ENCODE measurements at regions not wholly inside any gene's neighbourhood (a gene's known extent, or its start where the extent isn't known, plus 50 kb on each side); places are given as distances from the start of the nearest gene placed in this dataset.

GRCh38 chr3:6039971-6040370 lies 820.9 kb upstream of the GRM7 start:
- Histone ChIP-seq H3K9me3 (replicated peaks; ENCODE audit: control insufficient read depth, insufficient read depth, low read length) (peaks cover 5% of the 10 kb centered on the region), H3K9ac (replicated peaks; ENCODE audit: extremely low read depth, insufficient read depth, low read length) (no peak overlapping the region), H3K9me1 (replicated peaks; ENCODE audit: control insufficient read depth, extremely low read depth, insufficient read depth, low read length) (no peaks in the 10 kb centered on the region), H3K27ac (ENCODE audit: insufficient read depth, low read depth, low read length) (no peak overlapping the region), H3K27me3 (ENCODE audit: control insufficient read depth in 2 of 2, insufficient read depth in 2 of 2, low read length in 2 of 2) (no peaks in the 10 kb centered on the region), H3K4me3 (replicated peaks in 1 of 3; ENCODE audit: insufficient read depth in 1 of 3, low read depth in 1 of 3, low read length in 3 of 3) (no peak overlapping the region), H2AFZ (ENCODE audit: low read depth, low read length) (no peak overlapping the region), H3K4me1 (ENCODE audit: control insufficient read depth, extremely low read depth, insufficient read depth, low read length) (no peaks in the 10 kb centered on the region), H3K79me2 (ENCODE audit: control insufficient read depth, insufficient read depth, low read length) (no peaks in the 10 kb centered on the region), H3K36me3 (ENCODE audit: control insufficient read depth in 2 of 2, extremely low read depth in 1 of 2, insufficient read depth in 2 of 2, low read length in 2 of 2) (no peaks in the 10 kb centered on the region), H3K4me2 (ENCODE audit: insufficient read depth, low read length) (no peak overlapping the region), H4K20me1 (replicated peaks; ENCODE audit: control insufficient read depth, extremely low read depth, insufficient read depth, low read length) (no peaks in the 10 kb centered on the region)
- intact Hi-C loops (cut with micrococcal nuclease) (no loop called here), dilution Hi-C loops (cut with MboI; ENCODE audit: extremely low pct_ligation_motif_present, low sequenced_read_pairs) (no loop called here)
- ChIA-PET POLR2A (no interaction called here), CTCF (no interaction called here)
- TF ChIP-seq MAX (IDR thresholded peaks at IDR 0.05; ENCODE audit: insufficient read depth, insufficient read length): no peak
- no peak for TF ChIP-seq POLR2AphosphoS5 (IDR thresholded peaks at IDR 0.05; ENCODE audit: insufficient read depth, low read depth, low read length)
- no peak for TF ChIP-seq FOS (IDR thresholded peaks at IDR 0.05; ENCODE audit: borderline replicate concordance, insufficient read depth, low read length)
- no peak for TF ChIP-seq GATA2 (IDR thresholded peaks at IDR 0.05; ENCODE audit: insufficient read depth, insufficient read length, low read depth, low read length)
- TF ChIP-seq POLR2A (IDR thresholded peaks at IDR 0.05; ENCODE audit: low read depth, low read length): no peak
- TF ChIP-seq CTCF (IDR thresholded peaks at IDR 0.05; ENCODE audit: extremely low read depth in 1 of 2, insufficient read depth in 1 of 2, low read depth in 1 of 2, low read length in 2 of 2): no peak
- TF ChIP-seq MYC (IDR thresholded peaks at IDR 0.05; ENCODE audit: low read depth, low read length): no peak
- TF ChIP-seq EZH2 (IDR thresholded peaks at IDR 0.05; ENCODE audit: borderline replicate concordance, low read depth, low read length, severe bottlenecking): no peak
- TF ChIP-seq JUN (IDR thresholded peaks at IDR 0.05; ENCODE audit: borderline replicate concordance, insufficient read depth, insufficient read length, low read depth): no peak
- BruUV-seq (replicated peaks): no TSS peak
- FAIRE-seq (no peak), DNase-seq (ENCODE audit: low read depth, low spot score) (no peak)

Measured in endothelial cell of umbilical vein (primary cell).